IPS-NIHi11 (cell line): ENCODE measurements at regions not wholly inside any gene's neighbourhood (a gene's known extent, or its start where the extent isn't known, plus 50 kb on each side); places are given as distances from the start of the nearest gene placed in this dataset.
A peak's percentile ranks its signal among the peaks of the same experiment; 100 is the strongest.

Experiments used
- DNase-seq: peaks from one replicate; pipeline ENCODE4 v3.0.0; 2012; ENCODE audit warnings: mixed read lengths, low spot score

DNA sequence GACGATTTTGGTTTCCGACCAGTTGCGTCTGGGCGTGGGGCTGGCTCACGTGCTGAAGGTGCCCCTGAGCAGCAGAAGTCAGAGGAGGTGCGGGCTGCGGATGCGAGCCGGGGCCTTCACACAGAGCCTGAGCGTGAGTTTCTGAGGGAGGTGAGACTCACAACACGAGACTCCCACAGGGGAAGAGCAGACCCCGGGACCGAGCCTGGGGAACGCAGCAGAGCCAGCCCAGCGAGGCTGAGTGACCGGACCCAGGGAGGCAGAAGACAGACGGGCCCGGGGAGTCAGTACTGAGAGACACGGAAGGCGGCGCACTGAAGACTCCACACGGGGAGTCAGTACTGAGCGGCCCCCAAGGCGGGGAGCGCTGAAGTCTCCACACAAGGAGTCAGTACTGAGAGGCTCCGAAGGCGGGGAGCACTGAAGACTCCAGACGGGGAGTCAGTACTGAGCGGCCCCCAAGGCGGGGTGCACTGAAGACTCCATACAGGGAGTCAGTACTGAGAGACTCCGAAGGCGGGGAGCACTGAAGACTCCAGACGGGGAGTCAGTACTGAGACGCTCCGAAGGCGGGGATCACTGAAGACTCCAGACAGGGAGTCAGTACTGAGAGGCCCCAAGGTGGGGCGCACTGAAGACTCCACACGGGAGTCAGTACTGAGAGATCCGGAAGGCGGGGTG, 77.8 kb downstream of the DLL1 start:
- no peak for DNase-seq

DNA sequence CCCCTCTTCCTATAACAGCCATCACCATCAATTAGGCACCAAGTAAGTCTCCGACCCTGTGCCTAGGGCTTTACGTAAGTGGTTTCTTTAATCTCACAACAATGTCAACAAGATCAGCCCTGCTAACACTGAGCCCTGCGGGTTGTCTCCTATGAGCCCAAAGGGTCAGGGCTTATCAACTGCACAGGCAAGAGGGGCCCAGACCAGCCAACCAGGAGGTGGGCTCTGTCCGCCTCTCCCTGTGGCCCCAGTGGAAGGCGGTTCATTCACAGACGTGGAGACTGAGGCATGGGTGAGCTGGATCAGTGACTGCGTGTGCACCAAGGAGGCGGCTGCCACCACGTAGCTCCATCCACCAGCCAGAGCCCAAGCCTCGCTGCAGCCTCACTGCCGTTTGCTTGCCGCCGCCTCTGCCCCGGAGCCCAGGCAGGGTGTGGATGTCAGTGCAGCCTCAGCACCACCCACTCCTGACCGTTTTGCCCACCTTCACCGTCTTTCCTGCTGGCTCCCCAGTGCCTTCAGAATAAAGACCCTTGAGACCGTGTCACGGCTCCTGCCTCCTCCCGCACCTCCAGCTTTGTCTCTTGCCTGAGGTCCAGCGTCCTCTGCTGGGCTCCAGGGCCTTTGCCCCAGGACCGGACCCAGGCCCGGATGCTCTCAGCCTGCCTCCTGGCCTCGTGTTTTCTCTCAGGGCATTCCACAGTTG, 78.7 kb downstream of the DLL1 start:
- no peak for DNase-seq

DNA sequence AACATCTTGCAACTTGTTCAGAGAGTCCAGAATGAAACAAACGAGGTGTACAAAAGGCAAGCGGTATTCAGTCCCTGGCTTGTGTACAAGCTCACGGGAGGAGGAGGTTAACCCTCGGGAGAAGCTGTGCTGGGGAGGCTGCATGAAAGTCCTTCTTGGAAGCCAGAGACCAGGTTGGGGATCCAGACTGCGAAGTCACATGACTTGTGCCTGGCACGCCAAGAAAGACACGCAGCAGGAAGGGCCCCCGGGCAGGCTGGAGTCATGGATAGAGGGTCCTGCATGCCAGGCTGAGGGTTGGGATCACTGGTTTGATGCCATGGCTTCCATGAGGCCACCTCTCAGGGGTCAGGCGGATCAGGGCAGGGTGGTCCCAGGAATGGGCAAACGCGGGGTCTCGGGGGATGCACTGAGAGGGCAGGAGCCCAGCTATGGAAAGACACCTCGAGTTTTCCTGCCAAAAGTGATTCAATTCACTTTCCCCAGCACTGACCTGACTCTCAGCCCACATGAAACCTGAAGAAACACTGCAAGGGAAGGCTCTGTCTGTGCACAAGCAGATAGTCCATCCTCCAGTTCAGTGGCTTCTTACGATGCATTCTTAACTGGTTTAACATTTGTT, 79.4 kb downstream of the DLL1 start:
- no peak for DNase-seq

DNA sequence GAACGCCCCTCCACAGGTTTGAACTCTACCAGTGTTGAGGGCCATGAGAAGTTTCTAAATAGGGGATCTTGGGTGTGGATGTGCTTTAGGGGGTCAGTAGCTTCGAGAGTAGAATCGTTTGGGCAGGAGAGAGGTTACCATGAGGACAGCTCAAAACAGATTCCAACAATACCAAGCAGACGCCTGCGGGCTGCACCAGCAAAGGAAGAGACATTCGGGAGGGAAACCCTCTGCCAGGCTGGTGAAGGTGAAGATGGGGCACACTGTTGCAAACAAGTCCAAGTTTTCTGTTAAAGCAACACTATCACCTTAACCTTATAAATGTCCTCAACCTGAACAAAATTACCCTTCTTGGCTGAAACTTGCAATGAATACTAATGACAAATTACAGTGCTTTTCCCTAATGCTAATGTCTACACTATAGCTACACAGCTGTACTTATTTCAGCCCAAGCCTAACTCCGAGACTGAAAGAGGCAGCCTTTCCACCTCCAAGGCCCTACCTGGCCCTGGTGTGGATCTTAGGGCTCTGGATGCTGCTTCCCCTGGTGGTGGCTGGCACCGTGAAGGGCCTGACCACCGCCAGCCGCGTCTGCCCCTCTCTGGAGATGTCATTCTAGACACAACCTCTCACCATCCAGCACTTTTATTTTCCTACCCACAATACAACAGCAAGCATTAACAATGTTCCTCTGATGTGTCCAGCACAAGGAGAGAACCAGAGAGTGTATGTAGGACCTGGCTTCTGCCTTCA, 80.1 kb downstream of the DLL1 start:
- peak; percentile 1 for DNase-seq

DNA sequence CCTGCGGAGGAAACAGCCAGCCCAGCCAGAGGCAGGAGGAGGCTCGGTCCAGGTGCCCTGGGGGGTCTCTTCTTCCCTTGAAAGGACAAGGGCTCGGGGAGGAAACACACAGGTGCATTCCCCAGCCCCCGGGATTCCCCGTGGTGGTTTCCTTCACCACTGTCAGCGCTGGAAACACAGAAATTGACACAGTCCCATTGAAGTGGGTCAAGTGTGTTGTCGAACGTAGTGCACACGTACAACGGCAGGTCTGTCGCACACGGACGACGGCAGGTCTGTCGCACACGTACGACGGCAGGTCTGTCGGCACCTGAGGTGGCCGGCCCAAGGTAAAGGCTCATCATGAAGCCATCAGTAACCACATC, 80.9 kb downstream of the DLL1 start:
- DNase-seq: peak; percentile 8

DNA sequence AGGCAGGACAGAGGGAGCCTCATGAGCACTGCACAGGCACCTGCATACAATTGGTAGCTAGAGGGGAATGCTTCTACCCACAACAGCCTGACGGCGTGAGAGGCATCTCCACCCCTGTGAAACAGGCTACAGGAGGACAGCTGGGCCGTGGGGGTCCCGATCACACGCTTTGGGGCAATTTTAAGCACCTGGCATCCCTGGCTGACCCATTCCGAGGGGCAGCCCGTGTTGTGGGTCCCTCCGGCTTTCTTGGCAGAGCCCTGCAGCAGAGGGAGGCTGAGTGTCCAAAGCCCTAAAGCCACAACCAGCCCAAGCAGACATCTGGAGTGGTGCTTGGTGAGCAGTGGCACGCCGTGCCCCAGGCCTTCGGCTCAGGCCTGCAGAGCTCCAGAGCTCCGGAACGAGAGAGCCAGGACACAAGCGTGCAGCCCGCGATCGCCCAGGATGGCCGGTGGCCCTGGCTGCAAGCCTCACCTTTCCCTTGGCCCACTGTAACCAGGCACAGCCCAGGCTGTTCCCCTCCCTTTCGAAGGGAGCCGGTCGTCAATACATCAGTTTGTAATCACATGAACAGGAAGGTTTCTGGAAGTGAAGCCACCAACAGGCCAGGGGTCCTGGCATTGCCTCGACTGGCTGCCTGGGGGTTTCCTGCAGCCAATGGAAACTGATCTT, 81.4 kb downstream of the DLL1 start:
- no peak for DNase-seq

DNA sequence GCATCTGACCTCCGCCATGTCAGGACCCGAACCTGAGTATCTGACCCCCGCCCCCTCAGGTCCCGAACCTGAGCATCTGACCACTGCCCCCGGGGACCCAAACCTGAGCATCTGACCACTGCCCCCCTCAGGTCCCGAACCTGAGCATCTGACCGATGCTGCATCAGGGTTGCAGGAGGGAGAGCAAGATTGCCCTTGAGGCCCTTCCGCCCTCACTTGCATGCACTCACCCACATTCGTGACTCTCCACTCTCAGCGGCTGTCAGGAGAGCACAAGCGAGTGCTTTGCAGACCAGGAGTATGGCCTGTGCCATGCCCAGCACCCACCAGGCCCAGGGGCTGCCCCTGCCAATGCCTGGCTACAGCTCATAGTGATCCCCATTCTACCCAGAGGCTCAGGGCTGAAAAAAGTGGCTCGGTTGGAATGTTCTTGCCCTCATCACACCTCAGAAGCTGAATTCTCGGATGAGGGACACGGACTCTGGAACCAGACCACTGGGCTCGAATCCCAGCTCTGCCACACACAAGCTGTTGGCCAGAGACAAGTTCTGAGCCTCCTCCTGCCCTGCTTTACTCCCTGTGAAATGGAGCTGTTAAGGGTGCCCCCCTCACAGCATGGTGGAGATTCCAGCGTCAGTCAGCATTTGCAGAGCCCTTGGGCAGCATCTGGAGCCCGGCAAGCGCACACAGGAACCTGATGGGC, 82.1 kb downstream of the DLL1 start:
- DNase-seq: no peak

DNA sequence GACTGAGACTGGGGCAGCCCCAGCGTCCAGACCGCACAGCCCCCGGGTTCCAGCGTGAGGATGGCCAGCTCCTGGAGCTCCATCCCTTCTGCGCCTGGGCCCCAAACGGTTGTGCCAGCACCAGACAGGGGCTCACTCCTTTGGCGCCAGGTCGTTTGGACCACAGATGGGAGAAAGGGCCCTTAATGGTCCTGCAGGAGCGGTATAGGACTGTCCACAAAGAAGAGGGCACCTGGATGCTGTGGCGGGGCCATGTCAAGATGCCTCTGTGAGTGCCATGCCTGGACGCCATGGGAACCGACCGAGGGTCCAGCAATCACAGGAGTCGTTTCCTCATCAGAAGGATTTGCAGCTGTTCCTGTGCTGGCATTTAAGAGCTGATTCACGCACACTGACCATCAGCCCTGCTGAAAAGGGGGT, 82.7 kb downstream of the DLL1 start:
- DNase-seq: no peak

DNA sequence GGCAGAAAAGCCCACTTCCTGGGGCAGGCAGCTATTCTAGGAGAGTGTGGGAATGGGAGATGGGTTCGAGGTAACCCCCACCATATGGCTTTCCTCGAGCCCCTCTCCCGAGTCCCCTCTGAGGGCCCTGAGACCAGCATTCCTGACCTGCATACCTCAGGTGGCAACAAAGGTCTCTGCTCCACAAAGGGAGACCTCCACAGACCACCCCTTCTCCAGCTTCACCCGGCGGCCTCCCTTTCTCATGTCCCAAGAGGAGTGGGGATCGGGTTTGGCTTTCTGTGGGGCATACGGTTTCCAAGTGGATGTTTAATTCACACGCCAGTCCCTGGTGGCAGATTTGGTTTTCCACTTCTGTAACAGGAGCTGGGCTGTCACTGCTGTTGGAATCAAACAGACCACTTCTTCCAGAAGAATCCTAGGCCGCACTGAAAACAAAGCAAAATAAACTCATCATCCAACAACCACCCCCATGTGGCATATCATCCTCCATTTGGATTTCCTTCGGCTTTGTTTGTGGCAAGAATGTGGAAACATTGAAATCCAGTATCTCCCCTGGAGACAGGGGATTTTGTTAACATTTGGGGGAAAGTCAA, 83.2 kb downstream of the DLL1 start:
- DNase-seq: no peak

DNA sequence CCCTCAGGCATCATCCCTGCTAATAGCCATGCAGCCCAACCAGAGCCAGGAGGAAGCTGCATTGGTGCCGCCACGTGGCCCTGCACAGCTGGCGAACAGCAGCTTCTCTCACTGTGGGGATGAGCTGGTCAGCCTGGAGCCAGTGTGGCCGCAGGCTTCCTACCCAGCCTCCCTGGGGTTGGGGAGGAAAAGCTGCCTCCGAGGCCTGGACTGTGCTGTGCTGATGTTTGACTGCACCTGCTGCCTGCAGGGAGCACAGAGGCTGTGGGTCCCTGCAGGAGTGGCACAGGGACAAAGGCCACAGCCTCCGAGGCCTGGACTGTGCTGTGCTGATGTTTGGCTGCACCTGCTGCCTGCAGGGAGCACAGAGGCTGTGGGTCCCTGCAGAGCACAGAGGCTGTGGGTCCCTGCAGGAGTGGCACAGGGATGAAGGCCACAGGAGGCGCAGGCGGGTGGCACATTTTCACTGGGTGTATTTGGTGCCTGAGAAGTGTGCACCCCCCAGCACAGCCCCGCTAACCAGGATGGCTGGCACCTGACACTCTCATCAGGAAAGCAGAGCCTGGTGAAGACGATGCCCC, 83.9 kb downstream of the DLL1 start:
- no peak for DNase-seq

DNA sequence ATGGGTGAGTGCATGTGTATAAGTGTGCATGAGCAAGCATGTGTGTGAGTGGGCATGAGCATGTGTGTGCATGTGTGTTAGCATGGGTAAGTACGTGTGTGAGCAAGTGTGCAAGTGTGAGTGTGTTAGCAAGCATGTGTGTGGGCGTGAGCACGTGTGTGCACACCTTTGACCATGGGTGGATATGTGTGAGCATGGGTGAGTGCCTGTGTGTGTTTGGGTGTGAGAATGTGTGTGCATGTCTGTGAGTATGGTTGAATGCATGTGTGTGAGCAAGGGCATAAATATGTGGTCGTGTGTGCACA, 84.6 kb downstream of the DLL1 start:
- no peak for DNase-seq

DNA sequence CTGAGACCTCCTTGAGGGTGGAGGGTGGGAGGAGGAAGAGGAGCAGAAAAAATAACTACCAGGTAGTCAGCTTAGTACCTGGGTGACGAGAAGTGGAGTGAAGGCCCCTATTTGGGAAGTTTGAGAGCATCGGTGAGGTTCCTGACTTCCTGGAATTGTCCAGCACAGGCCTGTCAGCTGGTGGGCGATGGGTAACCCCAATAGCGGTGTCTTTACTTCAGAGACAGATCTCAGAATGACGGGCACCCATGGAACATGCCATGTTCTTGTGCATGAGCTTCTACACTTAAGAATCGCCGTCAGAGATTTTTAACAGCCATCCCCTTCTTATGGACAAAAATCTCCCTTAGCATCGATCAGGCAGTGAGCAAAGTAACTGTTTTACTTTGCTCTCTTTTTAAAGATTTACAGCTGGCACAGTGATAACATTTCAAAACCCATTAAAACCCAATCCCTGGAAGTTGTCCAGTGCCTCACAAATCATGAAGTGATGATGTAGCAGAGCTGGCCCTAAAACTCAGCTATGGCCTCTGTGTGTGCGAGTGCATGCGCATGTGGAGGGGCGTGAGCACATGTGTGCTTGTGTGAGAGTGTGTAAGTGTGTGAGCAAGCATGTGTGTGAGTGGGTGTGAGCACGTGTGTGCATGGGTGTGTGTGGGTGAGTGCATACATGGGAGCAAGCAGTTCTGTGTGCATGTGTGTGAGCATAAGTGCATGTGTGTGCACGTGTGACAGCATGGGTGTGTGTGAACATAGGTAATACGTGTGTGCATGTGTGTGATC, 85.2 kb downstream of the DLL1 start:
- DNase-seq: no peak

DNA sequence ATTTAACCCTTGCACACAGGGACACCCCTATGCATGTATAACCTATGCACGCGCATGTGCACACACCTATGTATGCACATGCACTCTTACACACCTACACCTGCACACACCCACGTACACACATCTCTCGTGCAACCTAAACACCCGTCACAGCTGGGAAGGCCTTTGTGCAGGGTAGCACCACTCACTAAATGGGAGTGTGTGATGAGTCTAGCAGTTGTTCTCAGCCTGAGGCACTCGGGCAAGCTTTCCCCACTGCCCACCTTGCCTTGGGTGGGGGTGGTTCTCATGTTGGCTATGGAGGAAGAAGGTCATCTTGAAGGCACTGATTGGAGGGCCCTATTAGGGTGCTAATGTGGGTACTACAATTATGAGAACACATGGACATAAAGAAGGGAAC, 85.8 kb downstream of the DLL1 start:
- no peak for DNase-seq

DNA sequence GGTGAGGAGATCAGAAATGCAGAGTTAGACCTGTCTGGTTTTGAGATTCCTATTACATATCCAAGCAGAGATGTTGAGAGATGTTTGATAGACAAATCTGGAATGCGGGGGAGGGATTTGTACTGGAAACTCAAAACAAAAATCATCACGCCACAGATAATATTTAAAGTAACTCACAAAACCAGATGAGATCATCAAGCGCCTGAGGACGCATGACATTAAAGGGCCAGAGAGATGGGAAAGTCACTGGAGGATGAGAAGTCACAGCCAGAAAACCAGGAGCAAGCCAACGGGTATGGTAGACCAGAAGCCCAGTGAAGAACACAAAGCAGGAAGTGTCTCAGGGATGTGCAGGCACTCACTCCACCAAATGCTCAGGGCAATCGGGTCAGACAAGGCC, 87.7 kb downstream of the DLL1 start:
- DNase-seq: no peak

DNA sequence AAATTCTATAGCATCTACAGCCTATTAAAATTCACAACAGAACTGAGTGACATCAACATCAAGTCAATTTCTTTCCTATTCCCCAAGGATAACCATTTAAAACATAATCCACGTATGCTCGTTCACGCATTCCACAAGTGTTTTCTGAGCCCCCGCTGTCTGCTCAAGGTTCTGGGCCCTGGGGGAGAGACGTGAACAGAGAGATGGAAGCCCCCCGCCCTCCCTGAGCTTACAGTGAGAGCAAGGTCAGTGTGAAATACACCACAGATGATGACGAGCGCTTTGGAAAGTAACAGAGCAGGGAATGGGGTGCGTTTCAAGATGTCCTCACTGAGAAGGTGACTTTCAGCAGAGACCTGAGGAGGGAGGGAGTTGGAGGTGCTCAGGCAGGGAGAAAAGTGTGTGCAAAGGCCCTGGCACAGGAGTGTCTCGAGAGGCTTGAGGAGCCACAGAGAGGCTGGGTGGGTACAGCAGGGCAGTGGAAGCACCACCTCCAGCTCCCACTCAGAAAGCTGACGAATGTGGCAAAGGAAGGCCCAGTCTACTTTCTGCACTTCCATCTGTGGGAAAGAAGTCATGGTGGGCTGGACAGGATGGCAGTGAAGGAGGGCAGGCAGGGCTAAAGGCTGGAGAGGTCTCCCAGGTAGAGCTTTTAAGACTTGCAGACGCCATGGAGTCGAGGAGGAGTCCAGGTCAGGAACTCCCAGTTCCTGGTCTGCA, 88.3 kb downstream of the DLL1 start:
- no peak for DNase-seq

DNA sequence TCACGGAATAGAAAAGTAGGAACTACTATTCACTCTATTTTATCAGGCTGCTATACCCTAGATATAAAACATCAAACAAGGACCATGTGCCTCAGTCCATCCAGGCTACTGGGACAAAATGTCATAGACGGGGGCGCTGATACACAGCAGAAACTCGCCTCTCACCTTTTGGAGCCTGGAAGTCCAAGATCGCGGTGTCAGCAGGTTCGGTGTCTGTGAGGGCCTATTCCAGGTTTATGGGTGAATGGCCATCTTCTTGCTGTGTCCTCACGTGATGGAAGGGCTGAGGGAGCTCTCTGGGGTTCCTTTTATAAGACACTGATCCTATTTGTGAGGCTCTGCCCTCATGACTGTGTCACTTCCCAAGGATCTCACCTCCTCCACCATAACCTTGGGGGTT, 89.5 kb downstream of the DLL1 start:
- DNase-seq: no peak

DNA sequence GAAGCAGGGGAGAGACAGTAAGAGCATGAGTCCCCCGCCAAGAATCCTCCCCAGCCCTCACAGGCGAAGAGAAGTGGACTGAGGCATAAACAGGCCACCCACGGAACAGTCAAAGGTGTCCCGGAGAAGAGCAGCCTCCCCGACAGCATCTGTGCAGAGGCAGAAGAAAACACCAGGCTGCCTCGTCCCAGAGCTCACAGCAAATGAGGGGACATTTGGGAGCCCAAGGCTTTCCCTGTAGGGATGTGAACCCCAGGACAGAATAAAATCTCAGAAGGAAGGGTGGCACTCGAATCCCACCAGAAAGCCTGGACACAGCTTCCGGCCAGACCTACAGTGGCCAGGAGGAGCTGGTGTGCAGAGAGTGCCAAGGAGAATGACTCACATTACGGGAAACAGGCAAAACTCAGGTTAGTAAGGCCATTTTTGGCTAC, 90.4 kb downstream of the DLL1 start:
- no peak for DNase-seq

DNA sequence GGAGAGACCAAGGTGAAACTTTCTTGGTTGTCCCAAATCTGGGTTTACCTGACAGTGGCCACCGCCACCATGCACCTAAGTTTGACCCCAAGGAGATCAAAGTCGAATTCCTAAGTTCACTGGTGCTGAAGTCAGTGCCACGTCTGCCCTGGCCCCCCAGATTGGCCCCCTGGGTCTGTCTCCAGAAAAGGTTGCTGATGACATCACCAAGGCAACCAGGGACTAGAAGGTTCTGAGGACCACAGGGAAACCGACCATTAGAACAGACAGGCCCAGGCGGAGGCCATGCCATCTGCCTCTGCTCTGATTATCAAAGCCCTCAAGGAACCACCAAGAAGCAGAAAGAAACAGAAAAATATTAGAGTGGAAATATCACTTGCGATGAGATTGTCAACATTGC, 91.2 kb downstream of the DLL1 start:
- DNase-seq: no peak

DNA sequence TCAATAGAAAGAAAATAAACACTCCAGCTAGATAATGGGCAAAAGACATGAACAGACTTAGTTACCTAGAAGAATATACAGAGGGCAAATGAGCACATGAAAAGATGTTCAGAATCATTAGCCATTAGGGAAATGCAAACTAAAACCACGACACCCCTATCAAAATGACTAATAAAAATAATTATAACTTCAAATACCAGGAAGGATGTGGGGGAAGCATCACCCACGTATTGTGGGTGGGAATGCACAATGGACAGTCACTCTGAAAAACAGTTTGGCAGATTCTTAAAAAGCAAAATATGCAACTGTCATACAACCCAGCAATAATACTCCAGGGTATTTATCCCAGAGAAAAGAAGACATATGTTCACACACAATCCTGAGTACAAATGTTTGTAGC, 92.6 kb downstream of the DLL1 start:
- DNase-seq: no peak
